HG02798 (cell line): ENCODE measurements at regions not wholly inside any gene's neighbourhood (a gene's known extent, or its start where the extent isn't known, plus 50 kb on each side); places are given as distances from the start of the nearest gene placed in this dataset.
"Not testable (repeated sequence)": the region's sequence is repeated elsewhere in the genome, so short reads cannot be mapped to it uniquely, and the experiment has no call there.

Experiments
- ATAC-seq: cut with Tn5 transposase; IDR thresholded peaks from one replicate; pipeline ENCODE4 v1.9.1; 2021; ENCODE audit warnings: mild to moderate bottlenecking; ENCODE audit not compliant: unreplicated experiment, poor library complexity

DNA sequence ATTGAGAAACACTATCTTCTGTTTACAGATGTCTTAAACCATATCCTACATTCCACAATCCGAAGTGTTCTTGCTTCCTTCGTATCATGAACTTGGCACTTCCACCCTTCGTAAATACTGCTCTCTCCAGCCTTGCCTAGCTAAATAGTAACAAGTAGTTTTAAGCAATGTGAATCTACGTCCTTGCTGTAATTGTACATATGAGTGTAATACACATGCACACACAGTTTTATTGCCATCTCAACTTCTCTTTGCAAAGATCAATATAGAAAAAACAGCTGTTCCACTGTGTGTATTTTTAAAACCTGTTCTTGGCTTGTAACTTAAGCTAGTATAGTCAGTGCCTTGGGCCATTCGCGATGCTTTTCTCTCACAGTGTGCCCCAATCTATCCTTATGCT lies 1524.7 kb downstream of the GRIK2 start:
- no peak for ATAC-seq

DNA sequence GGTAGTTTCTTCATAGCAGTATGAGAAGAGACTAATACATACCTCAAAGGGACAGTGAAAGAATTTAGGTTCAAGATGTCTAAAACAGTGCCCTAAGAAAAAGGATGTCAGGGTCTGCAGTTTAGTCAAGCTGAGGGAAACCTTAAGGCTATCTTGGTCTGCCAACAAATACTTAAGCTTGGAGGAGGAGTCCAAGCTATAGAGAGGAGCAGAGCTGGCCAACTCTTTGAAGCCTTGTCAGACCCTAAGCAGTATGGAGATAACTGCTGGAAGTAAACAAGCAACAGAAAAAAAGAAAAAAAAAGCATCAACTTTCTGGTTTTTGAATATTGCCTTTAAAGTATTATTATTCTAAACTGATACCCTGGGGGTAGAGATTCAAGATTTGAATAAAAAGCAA lies 1518.1 kb downstream of the GRIK2 start:
- ATAC-seq = no peak

DNA sequence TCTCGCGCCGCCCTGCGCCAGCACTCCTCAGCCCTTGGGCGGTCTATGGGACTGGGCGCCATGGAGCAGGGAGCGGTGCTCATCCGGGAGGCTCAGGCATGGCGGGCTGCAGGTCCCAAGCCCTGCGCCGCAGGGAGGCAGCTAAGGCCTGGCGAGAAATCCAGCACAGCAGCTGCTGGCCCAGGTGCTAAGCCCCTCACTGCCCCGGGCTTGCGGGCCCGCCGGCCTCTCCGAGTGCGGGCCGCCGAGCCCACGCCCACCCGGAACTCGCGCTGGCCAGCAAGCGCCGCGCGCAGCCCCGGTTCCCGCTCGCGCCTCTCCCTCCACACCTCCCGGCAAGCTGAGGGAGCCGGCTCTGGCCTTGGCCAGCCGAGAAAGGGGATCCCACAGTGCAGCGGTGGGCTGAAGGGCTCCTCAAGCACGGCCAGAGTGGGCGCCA lies 1517.2 kb downstream of the GRIK2 start:
- not testable (repeated sequence) for ATAC-seq

DNA sequence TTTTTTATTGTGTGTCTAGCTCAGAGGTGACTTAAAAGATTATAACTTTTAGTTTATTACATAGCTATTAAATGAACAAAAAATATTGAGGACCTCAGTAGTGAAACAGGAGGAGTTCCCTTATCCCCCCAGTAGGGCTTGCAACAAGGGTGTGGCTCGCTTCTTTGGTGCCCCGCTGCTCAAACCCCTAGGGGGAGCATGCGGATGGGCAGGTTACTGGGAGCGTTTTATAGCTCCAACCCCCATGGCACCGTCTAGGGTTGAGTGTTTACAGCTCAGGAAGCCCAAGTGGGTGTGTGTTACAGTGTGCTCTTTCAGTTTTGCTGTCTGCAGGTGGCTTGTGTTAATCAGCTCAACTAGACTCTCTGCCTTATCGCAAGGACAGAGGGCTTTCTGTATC lies 1513.7 kb downstream of the GRIK2 start:
- ATAC-seq = no peak

DNA sequence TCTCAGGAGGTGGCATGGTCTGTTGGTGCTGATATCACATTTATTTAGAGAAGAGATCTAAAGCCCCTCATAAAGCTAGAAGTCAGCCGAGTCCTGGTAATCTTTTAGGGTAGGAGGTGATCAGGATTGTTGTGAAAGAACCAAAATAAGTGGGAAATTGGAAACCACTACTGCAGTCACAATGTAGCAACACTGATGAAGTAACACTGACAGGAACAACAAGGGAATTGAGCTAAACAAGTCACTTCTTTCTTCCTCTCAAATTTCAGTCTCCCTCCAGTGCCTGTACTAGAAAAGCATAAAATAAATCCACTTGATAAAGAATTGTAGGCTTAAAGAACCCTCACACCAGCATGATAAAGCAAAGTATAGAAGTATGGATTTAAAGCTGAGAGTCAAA lies 1509.0 kb downstream of the GRIK2 start:
- ATAC-seq = no peak

DNA sequence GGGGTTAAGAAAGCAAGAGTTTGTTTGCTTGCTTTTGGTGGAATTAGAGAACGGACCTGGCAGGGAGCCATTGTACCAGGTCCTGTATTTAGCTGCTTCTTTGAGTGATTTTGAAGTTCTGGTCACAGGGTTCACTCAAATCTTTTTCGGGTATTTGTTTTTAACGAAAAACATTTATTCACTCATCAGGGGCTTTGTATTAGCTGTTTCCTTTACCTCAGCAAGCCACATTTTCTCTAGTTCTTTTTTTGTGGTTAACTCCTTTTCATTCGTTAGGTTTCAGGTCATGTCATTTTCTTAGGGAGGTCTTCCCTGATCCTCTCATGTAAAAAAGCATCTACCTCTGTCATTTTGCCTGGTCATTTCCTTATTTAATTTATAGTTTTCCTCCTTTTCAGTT lies 1502.2 kb downstream of the GRIK2 start:
- ATAC-seq = no peak

DNA sequence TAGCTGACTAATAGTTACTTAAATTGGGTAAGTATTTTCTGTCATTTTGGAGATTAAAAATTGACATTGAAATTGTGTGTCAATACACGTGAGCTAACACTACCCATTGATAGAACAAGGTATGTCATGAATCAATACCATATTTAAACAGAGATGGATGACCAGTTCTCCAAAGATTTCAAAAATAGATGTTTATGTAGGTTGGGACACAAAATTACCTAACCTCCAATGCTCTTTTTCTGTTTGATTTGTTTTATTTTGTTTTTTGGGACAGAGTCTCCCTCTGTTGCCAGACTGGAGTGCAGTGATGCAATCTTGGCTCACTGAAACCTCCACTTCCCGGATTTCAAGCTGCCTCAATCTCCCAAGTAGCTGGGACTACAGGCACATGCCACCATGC lies 1491.7 kb downstream of the GRIK2 start:
- ATAC-seq = no peak

DNA sequence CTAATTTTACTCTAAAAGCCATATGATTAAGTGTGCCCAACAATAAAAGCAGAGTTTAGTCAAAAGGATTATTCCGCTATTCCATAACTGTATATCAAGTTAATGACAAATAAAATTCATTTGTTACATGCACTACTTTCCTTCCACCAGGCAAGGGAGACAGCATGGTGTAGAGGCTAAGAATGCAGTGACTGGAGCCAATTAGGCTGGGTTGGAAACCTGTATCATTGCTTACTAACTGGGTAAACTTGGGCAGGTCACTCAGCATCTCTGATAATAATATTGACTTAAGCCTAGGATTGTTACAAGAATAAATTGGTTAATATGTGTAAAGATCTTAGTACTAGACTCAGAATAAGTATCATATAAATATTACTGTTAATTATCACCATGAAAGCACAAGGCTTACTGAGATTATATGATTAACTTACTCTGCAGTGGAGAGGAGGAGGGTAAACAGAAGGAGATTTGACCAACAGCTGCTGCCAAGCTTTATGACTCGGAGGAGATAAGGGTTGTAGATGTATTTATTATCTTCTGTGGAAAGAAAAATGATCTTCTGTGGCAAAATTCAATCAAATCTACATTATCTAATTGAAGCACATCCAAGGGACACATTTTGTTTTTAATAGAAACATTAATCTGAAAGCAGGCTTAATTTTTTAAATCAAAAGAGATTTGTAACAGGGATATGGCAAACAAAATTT lies 1459.9 kb downstream of the GRIK2 start:
- ATAC-seq = no peak

DNA sequence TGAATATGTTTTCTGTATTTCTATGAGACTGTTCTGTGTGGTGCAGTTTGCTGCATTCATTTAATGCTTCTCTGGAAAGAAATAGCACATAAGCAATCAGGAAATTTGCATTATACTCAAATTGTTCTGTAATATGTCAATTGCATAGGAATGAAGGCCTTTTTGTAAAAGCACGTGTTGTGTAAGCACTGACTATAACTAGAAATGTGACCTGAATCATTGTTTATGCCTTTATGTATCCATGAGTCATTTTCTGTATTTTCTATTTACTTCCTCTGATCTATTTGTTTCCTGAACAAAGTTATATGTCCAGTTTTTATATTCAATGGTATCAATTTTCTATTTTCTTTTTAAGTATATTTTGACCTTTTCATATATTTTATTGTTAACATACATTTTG lies 1455.3 kb downstream of the GRIK2 start:
- ATAC-seq = no peak

DNA sequence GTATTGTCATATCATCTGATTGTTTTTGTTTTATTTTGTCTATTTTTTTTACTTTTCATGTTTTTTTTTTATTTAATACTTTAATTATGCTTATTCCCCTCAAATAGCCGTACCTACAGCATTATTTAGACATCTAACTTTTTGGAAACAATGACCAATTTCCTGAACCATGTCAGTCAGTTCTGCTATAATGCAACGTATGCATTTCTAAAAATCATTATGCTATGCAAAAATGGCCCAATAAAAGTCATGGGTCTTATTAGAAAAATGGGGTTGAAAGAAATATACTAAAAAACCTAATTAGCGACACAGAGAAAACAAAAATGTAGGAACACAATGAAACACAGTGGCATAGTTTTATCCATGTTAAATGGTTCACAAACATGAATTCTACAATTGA lies 1454.7 kb downstream of the GRIK2 start:
- no peak for ATAC-seq

DNA sequence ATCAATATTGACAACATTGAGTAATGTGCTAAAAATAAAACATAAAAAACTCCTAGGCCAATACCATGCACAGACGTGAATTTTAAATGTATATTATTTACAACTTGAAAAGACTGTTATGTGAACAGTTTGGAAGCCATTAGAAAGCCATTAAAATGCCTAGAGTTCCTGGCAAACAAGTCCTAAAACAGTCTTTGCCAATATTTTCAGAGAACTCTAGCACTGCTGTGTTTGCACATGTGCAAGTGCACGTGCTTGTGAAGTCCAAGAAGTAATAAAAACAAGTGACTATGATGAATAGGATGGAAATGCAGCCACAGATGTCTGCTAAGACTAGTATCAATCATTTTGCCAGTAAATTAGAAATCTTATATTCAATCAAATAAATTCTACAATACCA lies 1447.6 kb downstream of the GRIK2 start:
- ATAC-seq = no peak

DNA sequence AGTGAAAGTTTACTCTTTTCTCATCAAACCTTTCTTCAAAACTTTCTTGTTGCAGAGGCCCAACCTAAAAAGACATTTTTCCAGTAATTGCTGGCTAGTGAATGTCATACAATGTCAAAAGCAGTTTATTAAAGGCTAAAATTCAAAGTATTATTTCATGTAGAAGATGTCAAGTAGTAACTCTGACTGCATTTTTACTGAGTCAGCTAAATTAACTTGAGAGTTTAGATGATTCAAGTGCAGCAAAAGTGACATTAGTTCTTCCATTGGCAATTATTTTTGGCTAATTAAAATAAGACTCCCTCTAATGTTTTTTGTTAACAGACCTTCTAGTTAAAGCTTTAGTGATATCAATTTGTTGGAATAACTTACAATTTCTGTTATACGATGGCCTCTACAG lies 1438.5 kb downstream of the GRIK2 start:
- ATAC-seq = no peak

DNA sequence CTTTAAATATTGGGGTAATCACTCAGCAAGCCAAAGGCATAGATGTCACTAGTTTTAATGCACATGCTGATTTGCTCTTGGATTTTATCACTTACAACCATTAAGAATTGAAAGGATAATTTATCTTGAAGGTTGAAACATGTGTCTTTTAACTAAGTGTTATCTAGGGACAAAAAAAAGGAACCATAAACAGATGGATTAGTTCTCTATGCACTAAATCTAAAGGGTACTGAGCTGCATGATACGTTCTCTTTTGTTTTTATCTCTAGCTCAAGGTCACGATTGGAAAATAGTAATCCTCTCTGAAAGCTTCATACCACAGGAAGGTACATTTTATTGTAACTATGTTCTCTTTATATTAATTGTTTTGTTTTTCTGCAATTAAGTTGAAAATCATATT lies 1426.6 kb downstream of the GRIK2 start:
- no peak for ATAC-seq

DNA sequence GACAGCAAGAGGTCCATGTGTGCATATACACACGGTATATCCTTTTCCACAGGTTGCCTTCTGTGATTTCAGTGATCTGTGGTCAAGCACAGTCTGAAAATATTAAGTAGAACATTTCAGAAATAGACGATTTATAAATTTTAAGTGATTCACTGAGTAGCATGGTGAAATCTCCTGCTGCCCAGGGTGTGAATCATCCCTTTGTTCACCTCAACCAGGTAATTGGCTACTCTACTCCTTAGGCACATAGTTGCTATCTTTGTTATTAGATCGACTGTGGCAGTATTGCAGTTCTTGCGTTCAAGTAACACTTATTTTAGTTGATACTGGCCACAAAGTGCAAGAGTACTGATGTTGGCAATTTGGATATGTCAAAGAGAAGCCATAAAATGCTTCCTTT lies 1421.7 kb downstream of the GRIK2 start:
- ATAC-seq = no peak

DNA sequence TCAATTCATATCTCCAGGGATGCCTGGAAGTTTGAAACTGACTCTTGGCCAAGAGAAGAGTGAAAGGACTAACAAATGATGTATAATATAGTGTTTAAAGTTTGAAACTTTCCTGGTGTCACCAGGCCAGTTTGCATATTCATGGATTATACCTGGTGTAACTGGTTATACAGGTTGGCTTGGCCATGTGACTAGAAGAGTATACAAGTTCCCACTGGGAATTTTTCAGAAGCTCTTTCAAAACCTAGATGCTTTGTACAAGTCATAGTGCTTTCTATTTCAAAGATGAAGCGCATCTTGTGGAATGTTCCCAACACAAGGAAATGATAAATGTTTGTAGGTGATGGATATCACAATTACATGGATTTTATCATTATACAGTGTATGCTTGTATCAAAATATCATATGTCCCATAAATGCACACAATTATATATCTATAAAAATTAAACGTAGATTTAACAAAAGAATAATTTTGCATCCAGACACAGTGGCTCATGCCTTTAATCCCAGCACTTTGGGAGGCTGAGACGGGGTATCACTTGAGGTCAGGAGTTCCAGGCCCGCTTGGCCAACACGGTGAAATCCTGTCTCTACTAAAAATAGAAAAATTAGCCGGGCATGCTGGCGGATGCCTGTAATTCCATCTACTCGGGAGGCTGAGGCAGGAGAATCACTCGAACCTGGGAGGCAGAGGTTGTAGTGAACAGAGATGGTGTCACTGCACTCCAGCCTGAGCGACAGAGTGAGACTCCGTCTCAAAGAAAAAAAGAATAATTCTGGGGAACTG lies 1420.2 kb downstream of the GRIK2 start:
- ATAC-seq = no peak

DNA sequence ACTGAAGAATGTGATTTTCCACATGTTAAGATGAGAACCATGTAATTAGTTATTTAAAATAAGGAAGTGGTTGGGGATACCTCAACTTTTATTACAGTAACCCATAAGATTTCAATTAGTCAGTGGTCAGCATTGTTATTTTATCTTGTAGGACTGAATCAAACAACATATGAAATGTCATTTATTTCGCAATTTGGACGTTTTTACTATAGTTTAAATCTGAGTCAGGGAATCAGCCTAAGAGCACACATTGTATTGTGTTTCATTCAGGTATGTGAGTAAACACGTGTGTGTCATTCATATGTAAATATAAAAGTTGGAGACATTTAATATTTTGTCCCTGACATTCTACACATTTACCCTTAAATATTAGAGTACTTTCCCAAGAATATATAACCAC lies 1418.7 kb downstream of the GRIK2 start:
- ATAC-seq = no peak

DNA sequence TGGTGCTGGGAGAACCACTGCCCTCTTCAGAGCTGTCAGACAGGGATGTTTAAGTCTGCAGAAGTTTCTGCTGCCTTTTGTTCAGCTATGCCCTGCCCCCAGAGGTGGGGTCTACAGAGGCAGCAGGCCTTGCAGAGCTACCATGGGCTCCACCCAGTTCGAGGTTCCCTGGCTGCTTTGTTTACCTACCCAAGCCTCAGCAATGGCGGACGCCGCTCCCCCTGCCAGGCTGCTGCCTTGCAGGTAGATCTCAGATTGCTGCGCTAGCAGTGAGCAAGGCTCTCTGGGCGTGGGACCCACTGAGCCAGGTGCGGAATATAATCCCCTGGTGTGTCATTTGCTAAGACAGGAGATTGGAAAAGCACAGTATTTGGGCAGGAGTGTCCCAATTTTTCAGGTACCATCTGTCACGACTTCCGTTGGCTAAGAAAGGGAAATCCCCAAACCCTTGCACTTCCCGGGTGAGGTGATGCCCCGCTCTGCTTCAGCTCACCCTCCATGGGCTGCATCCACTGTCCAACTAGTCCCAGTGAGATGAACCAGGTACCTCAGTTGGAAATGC lies 1415.5 kb downstream of the GRIK2 start:
- ATAC-seq = not testable (repeated sequence)

DNA sequence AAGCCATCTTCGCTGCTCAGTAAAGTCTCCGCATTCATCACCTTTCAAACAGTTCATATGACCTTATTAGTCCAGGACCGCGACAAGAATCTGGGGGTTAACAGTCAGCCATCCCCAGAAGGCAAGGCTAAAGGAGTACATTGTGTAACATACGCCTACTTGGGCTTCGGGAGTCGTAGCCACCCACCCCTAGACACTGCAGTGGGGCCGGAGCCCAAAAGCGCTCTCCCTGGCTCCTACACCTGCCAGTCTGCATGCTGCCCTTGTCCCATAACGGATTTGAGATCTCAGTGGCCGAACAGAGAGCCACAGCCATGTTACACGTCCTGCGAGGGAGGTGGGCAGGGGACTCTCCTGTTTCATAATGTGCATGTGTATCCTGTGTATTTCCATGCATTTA lies 1405.5 kb downstream of the GRIK2 start:
- no peak for ATAC-seq

DNA sequence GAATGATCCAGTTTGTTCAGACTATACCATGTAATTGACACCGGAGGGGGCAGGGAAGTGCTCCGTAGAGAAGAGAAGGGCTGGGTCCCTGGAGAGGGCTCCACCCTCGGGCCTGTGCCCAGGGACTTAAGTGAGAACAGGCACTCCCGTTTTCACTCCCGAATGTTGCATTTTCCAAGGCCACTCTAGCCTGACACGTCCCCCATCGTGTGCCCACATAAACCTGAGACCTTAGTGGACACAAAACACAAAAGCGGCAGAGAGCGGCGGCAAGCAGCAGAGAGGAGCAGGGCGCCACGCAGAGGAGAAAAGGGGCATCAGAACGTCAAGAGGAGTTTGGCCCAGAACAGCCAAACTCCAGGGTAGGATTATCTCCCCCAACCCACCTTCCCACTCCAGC lies 1405.1 kb downstream of the GRIK2 start:
- no peak for ATAC-seq

DNA sequence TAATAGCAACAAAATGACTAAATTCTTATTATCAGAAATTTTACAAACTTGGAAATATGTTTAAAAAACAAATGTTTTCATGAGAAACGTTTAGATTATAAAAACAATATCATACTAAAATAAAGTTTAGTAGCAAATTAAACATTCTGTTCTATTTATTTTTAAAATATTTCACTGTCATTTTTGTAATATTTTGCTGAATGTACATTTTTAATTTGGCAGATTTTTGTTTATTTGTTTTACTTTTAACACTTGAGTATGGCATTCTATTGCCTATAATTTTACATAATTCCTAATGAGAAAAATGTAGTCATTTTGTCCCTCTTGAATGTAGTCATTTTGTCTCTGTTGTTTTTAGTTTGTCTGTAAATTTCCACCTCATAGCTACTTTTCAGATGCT lies 1400.2 kb downstream of the GRIK2 start:
- no peak for ATAC-seq

DNA sequence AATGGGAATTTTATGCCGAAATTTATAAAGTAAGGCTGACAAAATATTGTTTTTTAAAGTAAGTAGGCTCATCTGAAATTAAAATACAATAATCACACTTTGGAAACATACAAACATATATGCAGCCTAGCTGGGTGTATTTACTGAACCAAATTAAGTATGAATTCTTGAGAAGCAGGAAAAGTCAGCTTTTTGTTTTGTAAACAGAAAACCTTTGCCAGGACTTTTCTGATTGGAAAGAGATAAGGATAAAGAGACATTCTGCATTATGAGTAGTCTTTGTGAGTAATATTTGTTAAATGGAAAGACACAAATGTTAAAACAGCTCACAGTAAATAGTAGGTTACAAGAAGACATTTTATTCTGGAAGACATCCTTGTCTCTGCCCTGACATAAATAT lies 1380.8 kb downstream of the GRIK2 start:
- ATAC-seq = no peak

DNA sequence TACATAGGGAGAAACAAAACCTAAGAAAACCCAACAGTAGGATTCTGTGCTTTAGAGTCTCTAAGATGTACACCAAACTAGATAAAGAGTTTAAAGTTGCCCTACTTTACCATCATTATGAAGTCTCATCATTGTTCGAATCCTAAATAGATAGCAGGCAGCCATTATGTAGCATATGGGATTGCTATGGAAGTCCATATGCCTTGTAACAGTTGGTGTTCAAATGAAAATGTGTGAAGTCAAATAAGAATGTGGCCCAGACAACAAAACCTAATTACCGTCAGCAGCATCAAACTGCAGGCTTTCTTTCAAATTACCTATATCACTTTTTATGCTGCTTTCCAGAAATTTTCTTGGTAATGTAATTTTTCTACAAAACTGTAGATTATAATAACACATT lies 1380.1 kb downstream of the GRIK2 start:
- no peak for ATAC-seq
